Neural cell (in vitro differentiated cells): ENCODE measurements at regions not wholly inside any gene's neighbourhood (a gene's known extent, or its start where the extent isn't known, plus 50 kb on each side); places are given as distances from the start of the nearest gene placed in this dataset.

Experiments
- EP300 ChIP-seq: fragments of 450-650 bp; conservative IDR thresholded peaks from 2 replicates; pipeline ENCODE4 v1.6.1; 2014; ENCODE audit warnings: antibody characterized with exemption, mild to moderate bottlenecking, moderate library complexity; ENCODE audit not compliant: poor library complexity, severe bottlenecking
- EZH2 ChIP-seq: fragments of 200-600, 300-800 bp; shearing (Covaris generic), sonication (generic); IDR thresholded peaks from 2 replicates; pipeline ENCODE4 v1.6.1; 2014; ENCODE audit warnings: antibody characterized with exemption, low read length, borderline replicate concordance, mild to moderate bottlenecking; ENCODE audit not compliant: insufficient read depth, poor library complexity, severe bottlenecking
- MXI1 ChIP-seq: fragments of 450-650 bp; conservative IDR thresholded peaks from 2 replicates; pipeline ENCODE4 v1.6.1; 2014; ENCODE audit warnings: antibody characterized with exemption, mild to moderate bottlenecking; ENCODE audit not compliant: poor library complexity, severe bottlenecking
- POLR2AphosphoS5 ChIP-seq: IDR thresholded peaks from 2 replicates; pipeline ENCODE4 v1.6.1; 2012
- RAD21 ChIP-seq: fragments of 450-650 bp; conservative IDR thresholded peaks from 2 replicates; pipeline ENCODE4 v1.6.1; 2014; ENCODE audit warnings: antibody characterized with exemption, mild to moderate bottlenecking, moderate library complexity
- SMC3 ChIP-seq: fragments of 450-650 bp; conservative IDR thresholded peaks from 2 replicates; pipeline ENCODE4 v1.6.1; 2014; ENCODE audit warnings: antibody characterized with exemption, mild to moderate bottlenecking, moderate library complexity; ENCODE audit not compliant: poor library complexity
- TAF1 ChIP-seq: IDR thresholded peaks from 2 replicates; pipeline ENCODE4 v1.6.1; 2012; ENCODE audit warnings: low read depth
- TF ChIP-seq, protein P1 (sequence below): fragments of 450-650 bp; IDR thresholded peaks from 2 replicates; pipeline ENCODE4 v1.5.1; 2014; ENCODE audit warnings: antibody characterized with exemption, mild to moderate bottlenecking, moderate library complexity; ENCODE audit not compliant: poor library complexity, severe bottlenecking

DNA sequence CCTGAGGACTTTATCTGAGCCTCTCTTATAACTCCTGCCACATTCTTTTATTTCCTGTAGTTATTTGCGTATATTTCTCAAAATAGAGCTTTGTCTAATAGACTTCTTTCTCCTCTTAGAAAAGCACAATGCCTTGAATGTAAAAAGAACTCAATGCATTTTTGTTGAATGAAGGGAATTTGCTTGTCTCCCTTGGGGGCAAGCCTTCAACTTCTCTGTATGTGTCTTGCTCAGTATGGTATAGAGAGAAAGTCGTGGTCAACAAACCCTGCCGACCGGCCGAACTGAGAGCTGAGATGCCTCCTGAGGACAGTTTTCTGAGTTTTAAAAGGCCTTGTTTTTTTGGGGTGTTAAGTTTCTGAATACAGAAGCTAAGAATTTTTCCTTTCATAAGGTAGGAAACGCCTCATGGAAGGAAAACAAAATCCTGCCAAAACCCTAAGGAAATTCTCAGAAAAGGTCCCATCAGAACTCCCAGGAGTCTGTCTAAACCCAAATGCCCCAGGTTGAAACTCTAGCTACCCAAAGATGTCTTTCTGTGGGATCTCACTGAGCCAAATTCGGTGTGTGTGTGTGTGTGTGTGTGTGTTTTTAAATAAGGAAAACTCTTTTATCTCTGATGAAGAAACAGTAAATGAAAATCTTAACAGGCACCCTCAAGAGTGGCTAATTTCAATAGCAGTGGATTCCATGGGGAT is 136.6 kb downstream of the C12orf75 start:
- TF ChIP-seq, protein P1, sequence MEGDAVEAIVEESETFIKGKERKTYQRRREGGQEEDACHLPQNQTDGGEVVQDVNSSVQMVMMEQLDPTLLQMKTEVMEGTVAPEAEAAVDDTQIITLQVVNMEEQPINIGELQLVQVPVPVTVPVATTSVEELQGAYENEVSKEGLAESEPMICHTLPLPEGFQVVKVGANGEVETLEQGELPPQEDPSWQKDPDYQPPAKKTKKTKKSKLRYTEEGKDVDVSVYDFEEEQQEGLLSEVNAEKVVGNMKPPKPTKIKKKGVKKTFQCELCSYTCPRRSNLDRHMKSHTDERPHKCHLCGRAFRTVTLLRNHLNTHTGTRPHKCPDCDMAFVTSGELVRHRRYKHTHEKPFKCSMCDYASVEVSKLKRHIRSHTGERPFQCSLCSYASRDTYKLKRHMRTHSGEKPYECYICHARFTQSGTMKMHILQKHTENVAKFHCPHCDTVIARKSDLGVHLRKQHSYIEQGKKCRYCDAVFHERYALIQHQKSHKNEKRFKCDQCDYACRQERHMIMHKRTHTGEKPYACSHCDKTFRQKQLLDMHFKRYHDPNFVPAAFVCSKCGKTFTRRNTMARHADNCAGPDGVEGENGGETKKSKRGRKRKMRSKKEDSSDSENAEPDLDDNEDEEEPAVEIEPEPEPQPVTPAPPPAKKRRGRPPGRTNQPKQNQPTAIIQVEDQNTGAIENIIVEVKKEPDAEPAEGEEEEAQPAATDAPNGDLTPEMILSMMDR, result no peak
- TF ChIP-seq SMC3 (no peak), POLR2AphosphoS5 (no peak), RAD21 (no peak), EP300 (no peak), MXI1 (no peak), TAF1 (no peak), EZH2 (no peak)
